T-helper 22 cell (primary cell): ENCODE measurements at regions not wholly inside any gene's neighbourhood (a gene's known extent, or its start where the extent isn't known, plus 50 kb on each side); places are given as distances from the start of the nearest gene placed in this dataset.

Experiments used
- DNase-seq: peaks from one replicate; pipeline ENCODE4 v3.0.0-alpha.2; 2020; ENCODE audit warnings: low read depth

DNA sequence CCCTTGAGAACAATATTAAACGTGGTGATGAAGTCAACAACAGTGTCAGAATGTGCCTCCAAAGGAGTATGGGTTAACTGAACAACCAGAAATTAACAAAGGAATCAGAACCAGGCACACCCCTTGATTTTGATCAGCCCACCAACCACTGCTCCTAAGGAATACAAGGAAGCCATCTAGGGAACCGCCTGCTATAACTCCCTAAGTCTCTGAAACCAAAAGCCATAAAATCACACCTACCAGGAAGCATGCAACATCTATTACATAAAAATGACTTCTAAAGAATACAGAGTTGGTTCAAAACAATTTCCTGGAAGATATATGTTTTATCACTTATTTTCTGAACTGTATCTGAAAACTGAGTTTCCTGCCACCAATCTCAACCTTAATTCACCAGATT lies 360.0 kb downstream of the EPHA4 start:
- no peak for DNase-seq

DNA sequence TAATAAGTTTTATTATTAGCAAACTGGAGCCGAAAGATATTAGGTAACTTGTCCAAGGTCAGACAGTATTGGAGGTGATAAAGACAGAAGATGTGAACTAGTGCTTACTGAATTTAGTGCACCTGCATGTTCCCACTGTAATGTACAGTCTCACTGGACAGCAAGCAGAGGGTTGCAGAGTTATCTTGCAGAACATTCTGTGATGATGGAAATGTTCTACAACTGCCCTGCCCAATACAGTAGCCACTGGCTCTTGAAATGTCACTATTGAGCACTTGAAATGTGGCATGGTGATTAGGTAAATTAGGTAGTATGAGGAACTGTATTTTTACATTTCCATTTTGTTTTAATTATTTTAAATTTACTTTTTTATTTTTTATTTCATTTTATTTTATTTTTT lies 356.6 kb downstream of the EPHA4 start:
- DNase-seq: no peak

DNA sequence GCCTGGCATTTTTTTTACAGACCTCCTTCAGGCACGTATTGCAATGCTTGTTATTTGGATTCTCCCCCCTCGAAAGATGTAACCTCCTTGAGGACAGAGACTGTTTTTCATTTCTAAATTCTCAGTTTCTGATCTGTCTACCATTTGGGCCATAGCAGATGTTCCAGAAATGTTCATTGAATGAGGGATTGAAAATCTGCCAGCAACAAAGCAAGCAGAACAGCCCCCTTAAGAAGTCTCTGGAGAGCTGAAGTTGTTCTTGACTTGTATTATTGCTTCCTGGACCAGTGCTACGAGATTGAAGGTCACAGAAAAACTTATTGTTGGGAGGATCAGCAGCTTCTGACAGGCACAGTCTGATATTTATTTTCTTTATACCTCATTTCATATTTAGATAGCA lies 355.5 kb downstream of the EPHA4 start:
- DNase-seq: no peak

DNA sequence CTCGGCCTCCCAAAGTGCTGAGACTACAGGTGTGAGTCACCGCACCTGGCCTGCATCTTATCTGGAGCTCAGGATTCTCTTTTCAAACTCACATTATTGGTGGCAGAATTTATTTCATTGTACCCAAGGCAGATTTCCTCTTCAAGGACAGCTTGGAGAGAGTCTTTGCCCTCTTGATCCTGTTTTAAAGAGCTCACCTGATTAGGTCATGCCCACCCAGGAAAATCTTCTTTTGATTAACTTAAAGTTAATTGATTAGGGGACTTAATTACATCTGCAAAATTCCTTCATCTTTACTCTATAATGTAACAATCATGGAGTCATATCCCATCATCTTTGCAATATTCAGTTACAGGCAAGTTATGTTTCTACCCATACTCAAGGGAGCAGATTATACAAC lies 346.4 kb downstream of the EPHA4 start:
- no peak for DNase-seq

GRCh38 chr2:221228214-221228769 lies 343.8 kb downstream of the EPHA4 start:
- DNase-seq: no peak

DNA sequence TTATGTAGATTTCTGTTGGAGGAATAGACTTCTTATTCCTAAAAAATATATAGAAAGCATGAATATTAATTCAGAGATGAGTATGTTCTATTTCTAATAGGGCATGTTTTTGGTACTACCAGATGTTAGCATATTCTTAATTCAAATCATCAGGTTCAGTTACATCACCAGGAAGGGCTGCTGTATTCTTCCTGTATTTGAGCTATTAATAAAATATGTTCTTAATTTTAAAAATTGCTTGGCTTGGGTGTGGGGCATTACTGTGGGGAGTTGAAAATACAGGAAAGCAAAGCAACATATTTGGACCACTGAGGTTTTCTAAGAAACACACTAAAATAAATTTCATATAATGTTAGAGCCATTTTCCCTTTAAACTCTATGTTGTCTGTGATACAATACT lies 343.0 kb downstream of the EPHA4 start:
- DNase-seq: no peak

- DNase-seq: no peak
These were observed 340.6 kb downstream of the EPHA4 start for GRCh38 chr2:221231511-221231910.

DNA sequence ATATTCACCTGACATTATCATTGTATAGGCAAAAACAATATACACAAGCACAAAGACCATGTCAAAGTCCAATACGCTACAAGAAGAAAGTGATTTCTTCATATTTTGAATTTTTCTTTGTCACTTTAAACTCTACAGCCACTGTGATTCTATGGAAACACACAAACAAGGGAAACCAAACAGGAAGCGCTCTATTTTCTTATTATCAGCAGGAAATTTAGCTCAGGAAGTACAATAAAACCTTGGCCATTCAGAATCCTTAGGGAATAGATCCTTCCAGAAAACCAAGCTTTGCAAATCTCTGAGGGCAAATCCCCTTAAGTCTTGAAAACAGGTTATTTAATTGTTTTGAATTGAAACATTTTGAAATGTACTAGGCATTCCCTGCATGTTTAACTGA lies 336.2 kb downstream of the EPHA4 start:
- no peak for DNase-seq

DNA sequence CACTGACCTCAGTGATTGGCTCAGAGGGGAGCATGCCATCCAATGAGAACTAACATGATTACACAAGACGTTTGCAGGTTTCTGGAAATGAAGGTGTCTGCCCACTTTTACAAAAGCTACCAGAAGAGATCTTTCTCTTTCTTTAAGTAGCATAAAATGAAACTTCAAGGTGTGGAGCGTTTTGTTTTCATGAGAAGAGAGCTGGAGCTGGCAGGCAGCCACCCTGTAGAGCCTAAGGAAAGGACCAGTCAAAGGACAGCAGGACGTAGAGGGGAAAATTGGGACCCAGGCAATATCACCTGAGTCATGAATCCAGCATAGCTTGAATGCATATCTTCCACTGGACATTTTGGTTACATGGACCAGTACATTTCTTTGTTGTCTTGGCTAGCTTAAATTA lies 331.0 kb downstream of the EPHA4 start:
- no peak for DNase-seq

DNA sequence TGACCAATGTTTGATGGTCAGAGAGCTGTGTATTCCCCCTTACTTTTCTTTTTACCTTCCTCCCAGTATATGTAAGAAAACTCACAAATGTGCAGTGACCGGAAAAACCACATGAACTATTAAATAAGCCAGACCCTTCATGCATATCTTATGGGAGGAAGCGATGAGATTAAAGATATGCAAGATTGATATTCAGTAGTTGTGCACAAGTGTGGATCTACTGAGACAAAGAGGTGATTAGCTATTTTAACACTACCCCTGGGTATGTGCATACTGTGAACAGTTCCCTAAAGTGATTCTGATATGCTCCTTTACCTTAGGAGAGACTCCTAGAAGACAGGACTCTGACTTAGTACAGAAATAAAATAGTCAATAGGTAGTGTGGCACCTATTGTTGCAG lies 328.3 kb downstream of the EPHA4 start:
- no peak for DNase-seq

DNA sequence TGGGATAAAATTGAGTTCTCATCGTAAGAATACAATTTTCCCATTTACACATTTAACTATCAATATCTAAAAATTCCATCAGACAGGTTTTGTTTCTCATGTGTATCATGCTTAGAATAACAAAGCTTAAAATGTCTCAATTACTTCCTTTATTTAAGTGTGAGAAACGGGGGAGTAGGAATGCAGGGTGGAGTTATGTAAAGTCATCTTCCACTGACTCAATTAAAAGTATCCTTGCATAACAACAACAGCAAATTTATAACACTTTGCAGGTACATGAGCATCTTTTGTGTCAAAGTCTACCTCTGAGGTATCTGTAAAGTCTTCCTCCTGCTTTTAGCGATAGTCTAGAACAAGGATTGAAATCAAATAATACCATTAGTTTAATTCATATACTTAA lies 327.1 kb downstream of the EPHA4 start:
- DNase-seq: no peak

DNA sequence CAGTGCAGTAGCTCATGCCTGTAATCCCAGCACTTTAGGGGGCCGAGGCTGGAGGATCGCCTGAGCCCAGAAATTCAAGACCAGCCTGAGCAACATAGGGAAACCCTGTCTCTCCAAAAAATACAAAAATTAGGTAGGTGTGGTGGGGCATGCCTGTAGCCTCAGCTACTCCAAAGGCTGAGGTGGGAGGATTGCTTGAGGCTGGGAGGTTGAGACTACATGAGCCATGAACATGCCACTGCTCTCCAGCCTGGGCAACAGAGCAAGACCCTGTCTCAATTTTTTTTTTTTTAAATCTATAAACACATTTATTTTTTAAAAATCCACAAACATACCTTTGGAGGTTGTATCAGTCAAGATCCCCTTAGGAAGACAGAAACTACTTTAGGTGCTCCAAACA lies 326.3 kb downstream of the EPHA4 start:
- DNase-seq: no peak

GRCh38 chr2:221254299-221254698 lies 317.8 kb downstream of the EPHA4 start:
- DNase-seq: no peak

DNA sequence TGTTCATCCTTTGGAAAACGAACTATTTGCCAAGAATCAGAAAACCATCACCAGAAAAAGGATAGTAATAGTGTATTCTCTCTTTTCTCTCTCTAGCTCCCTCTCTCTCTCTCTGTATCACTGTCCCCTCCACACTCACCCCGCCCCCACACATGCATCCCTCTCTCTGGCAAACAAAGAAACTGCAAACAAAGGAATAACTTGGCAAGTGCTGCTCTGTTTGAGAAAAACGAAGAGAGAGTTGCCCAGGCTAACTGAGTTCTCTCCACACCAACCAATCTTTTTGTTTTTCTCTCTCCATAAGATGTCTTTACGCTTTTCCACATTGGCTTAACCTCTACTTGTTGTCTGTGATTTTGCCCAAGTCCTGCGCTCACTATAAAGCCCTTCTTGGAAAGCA lies 316.2 kb downstream of the EPHA4 start:
- DNase-seq: no peak

DNA sequence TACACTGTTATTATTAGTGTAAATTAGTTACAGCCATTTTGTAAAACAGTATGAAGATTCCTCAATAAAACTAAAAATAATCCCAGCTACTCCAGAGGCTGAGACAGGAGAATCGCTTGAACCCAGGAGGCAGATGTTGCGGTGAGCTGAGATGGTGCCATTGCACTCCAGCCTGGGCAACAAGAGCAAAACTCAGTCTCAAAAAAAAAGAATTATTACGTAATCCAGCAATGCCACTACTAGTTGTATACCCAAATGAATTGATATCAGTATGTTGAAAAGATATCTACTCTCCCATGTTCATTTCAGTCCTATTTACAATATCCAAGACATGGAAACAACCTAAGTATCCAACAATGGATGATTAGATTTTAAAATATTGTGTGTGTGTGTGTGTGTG lies 313.6 kb downstream of the EPHA4 start:
- DNase-seq: no peak

DNA sequence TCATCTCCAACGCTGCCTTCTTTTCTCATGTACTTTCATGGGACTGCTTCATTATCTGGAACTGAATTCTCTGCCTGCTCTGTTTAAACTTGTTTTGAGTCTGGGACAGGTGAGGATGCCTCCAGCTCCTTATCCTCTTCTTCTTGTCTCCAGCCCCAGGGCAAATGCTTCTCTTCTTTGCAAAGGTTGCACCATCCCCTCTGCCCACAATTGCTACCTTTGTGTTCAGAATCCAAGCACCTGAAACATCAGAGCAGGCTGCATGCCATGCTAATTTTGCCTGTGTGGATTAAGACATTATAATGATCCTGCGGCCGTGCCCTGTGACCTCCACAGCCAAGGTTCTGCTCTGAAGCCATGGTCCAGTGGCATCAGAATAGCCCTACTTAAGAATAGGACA lies 309.5 kb downstream of the EPHA4 start:
- no peak for DNase-seq

- DNase-seq: no peak
These were observed 308.5 kb downstream of the EPHA4 start for GRCh38 chr2:221263573-221263972.

DNA sequence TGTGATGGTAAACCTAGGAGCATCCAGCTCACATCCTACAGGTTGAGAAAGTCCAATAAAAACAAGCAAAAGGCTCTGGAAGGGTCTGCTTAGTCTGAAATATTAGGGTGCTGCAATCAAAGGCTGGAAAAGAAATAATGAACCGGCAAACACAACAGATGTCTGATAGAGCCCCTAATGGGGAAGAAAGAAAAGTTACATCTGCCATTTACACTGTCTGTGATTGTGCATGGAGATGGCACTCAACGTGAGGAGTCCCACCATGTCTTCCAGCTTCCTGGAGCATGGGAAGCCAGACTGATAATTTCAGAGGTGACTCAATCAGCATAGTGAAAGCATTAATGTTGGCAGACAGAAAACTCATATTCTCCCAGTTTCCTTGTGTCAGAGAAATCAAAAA lies 307.8 kb downstream of the EPHA4 start:
- no peak for DNase-seq

- no peak for DNase-seq
These were observed 304.2 kb downstream of the EPHA4 start for GRCh38 chr2:221267773-221268425.

DNA sequence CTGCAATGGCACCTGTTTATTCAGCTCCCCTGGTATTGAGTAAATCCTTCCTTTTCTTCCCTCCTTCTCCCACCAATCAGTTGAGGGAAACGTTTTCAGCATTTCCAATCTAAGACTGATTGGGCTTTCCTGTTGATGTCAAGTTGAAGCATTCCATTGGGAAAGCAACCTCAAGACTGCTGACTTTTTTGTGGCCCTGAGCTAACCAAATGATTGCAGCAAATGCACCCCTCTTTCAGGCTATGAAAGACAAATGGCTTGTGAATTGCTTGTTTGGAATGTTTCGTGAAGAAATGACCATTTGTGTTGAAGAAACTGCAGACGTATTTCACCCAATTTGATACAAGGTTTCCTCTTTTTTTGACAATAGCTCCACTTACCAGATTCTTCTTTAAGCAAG lies 303.5 kb downstream of the EPHA4 start:
- no peak for DNase-seq

GRCh38 chr2:221270806-221271205 lies 301.3 kb downstream of the EPHA4 start:
- DNase-seq: no peak

GRCh38 chr2:221272729-221273128 lies 299.4 kb downstream of the EPHA4 start:
- DNase-seq: no peak

DNA sequence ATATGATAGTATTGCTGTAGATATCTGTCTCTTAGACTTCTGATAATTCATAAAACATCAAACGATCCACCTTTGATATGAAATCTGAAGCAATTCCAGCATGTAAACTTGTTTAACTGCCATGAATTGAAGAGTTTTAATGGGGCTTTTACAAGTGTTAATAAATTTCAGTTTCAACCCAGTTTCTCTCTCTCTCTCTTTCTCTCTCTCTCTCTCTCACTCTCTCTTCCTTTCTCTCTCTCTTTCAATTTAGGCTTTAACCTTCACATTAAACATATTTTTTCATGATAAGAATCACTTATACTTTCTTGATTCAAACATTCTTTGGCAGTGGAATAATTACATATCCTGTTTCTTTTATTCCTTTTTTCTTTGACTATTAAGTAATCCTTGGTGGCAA lies 296.1 kb downstream of the EPHA4 start:
- no peak for DNase-seq

- DNase-seq: no peak
These were observed 295.5 kb downstream of the EPHA4 start for GRCh38 chr2:221276601-221277000.

DNA sequence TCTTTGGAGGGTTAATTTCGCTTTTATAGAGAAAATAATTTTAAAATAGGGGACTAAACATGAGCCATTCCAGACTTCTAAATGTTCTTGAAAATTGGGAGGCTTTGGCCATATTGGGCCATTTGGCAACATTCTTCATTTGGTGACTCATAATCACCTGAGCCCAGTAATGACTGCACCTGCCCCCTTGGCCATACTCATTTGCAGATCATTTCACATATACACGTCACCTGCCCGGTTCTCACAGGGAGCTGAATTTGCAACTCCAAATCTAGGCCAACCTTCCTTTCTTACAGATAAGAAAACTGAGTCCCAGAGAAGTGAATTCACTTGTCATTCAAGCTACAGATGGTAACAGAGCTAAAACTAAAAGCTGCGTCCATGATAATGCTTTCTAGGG lies 289.7 kb downstream of the EPHA4 start:
- DNase-seq: no peak
